Body of pancreas (tissue), 4 donors: ENCODE measurements at regions not wholly inside any gene's neighbourhood (a gene's known extent, or its start where the extent isn't known, plus 50 kb on each side); places are given as distances from the start of the nearest gene placed in this dataset.

Experiments
- CTCF ChIP-seq, 7 experiments: fragments of 450-650 bp in 4 of 7; fragments of 200-600 bp in 3 of 7; sonication (generic) in 3 of 7; IDR thresholded peaks; one replicate each; pipeline ENCODE4 v1.5.1; 2016 to 2019; ENCODE audit warnings: antibody characterized with exemption in 7 of 7
- POLR2A ChIP-seq, 3 donors: fragments of 450-650 bp; IDR thresholded peaks; one replicate each; pipeline ENCODE4 v1.6.1; 2016; ENCODE audit warnings: antibody characterized with exemption in 3 of 3, mild to moderate bottlenecking in 2 of 3

- TF ChIP-seq CTCF (IDR thresholded peaks at IDR 0.05), result no peak
- TF ChIP-seq POLR2A (IDR thresholded peaks at IDR 0.05), result no peak
Measured at GRCh38 chr12:127819056-127819455, 447.9 kb upstream of the TMEM132C start.
